KG1 (cell line): ENCODE measurements at regions not wholly inside any gene's neighbourhood (a gene's known extent, or its start where the extent isn't known, plus 50 kb on each side); places are given as distances from the start of the nearest gene placed in this dataset.

Experiments
- DNase-seq: peaks from one replicate; lab custom pipeline; 2025; lab: John Stamatoyannopoulos, UW

- DNase-seq, result no peak
These were observed 139.5 kb downstream of the KIF18A start for GRCh38 chr11:27968461-27968860.

GRCh38 chr11:27965559-27965958, 142.4 kb downstream of the KIF18A start:
- DNase-seq, result no peak

- DNase-seq, result no peak
These were observed 144.6 kb downstream of the KIF18A start for GRCh38 chr11:27963370-27963769.

DNA sequence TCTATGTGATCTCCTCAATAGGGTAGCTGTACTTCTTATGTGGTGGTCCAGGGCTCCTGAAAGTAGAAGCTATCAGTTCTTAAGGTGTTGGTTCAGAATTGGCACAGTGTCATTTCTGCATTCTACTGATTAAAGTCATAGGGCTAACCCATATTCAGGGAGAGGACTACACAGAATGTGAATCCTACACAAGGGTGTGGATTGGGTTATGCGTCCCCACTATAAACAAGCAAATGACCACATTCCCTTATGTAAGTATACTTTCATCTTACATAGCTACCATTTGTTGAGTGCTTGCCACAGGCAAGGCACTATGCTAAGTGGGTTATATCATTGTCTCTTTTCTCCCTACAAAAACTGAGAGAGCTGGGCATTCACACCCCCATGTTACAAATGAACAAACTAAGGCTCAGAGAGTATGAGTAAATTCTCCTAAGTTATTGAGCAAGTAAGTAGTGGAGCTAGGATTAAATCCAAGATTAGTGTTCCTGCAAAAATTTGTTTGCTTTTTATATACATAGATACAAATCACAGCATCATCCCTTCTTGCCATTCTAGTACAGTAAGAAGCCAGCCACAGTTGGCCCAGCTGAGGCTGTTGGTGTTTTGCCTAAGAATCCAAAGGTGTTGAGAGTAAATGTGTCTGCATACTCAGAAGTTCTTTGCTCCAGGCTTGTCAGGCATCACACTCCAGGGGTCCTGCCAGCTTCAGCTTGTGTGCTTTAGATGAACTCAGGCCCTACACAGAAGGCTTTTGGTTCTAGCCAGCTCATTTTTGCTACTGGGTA, 157.8 kb downstream of the KIF18A start:
- no peak for DNase-seq

DNA sequence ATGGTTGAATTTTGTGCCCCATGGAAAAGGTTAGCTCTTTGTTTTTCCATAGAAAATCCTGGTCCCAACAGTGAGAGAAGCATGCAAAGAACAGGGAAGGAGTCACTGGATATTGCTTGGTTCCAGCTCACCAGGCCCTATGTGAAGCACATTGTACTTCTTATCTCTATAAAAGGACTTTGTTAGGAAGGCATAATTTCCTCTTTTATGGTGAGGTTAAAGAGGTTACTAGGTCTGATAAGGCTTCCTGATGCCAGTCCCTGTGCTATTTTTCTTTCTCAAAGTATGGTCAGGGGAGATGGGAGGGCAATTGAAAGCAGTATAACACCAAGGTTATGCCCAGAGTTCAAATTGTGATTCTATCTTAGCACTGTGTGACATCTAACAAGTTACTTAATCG, 162.6 kb downstream of the KIF18A start:
- DNase-seq, result no peak

- DNase-seq, result no peak
These were observed 169.9 kb downstream of the KIF18A start for GRCh38 chr11:27938011-27938410.

- DNase-seq, result no peak
These were observed 173.2 kb downstream of the KIF18A start for GRCh38 chr11:27934830-27935145.

DNA sequence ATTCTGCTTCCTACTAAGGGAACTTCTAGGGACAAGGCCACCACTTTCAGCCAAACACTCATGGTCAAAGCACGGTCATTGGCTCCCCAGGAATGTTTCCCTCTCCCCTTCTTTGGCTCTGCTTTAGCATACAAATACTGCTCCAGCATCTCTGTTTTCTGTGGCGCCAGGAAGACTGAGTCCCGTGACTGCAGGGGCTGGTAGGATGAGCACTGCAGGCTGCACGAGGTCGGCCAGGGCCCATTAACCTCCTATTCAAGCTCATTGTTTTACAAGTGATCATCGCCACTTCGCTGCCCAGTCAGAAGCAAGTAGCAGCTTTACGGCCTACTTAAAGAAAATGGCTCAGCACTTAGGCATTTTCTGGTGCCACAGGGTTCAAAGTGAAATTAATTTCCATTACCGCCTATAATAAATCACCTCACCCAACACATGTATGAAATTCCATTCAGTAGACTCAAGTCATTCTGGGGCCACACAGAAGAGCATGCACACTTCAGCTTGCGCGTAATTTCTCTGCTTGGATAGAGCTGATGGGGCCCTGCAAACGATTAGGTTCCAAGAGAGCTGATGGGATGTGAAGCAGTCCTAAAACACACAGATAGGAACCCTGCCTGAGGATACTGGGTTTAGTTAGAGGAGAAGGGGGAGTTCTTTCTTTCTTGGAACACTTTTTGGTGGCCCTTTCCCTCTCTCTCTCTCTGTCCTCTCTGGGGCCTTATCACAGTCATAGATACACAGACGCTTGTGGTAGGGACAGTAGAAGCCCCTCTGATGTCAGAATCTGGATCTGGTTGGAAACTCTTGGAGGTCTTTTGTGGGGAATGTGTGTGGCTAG, 173.7 kb downstream of the KIF18A start:
- DNase-seq, result no peak

GRCh38 chr11:27931770-27932169, 176.2 kb downstream of the KIF18A start:
- no peak for DNase-seq

DNA sequence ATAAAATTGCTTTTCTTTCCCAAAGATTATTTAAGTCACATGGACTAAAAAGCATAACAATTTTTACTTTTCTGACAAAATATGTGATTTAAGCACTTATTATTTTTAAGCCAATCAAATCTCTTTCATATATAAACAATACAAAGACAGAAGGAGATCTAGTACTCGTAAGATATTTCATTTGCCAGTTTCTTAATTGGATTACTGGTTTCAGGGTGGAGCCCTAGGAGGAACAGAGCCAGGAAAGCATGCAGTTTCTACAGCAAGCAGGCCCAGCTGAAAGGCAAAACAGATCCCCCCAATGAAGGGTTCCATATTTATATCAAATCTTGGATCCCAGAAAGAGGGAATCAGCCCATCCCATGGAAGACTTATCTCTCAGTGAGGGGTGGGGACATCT, 177.0 kb downstream of the KIF18A start:
- DNase-seq, result no peak

- DNase-seq, result no peak
These were observed 179.1 kb downstream of the KIF18A start for GRCh38 chr11:27928809-27929208.

DNA sequence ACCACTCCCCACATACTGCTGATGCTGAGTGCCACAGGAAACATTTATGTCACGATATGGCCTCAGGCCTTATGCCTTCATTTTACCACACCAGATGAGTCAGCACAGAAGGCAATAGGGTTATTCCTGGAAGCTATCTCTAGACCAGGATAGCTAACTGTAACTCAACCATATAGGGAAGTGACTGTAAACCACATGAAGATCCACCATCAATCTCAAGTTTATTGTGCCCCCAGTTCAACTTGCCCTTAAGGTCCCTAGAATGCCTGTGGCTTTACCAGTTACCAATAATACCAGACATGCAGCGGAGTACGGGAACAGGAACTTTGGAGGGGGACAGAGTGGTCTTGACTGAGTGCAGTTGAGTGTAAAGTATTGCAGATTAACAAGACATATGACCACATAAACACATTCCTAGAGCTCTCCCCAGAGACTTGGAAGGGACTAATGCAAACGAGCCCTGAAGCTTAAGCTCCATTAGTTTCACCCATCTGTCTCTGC, 180.9 kb downstream of the KIF18A start:
- DNase-seq, result peak; percentile 56

DNA sequence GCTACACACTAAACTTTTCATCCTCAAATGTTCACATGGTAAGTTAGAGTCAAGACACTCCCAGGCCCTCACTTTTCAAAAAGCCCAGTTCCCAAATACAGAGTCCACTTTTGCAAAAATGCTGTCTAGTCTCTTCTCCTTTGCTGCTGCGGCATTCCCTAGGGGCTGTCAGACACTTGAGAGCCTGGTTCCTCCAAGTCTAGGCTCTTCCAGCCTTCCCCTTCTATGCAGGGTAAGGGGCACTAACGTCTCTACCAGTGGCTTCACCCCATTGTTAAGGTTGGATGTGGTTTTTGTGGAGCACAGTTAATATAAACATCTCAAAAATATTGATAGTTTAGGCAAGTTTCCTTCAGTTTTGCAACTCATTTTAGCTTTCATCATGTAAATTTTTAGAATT, 181.5 kb downstream of the KIF18A start:
- no peak for DNase-seq

DNA sequence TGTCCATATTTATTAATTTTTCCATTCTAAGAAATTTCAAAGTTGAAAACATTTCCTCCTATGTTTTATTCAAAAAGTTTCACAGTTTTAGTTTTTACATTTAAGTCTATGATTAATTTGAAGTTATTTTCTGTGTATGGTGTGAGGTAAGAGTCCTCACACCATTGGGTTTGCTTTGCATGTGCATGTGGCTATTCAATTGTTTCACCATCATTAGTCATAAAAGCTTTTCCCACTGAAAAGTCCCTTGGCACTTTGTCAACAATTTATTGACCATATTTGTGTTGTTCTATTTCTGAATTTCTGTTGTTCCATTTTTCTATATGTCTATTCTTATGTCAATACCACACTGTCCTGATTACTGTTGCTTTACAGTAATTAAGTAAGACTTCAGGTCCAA, 186.5 kb downstream of the KIF18A start:
- no peak for DNase-seq

GRCh38 chr11:27916541-27917100, 191.3 kb downstream of the KIF18A start:
- no peak for DNase-seq

DNA sequence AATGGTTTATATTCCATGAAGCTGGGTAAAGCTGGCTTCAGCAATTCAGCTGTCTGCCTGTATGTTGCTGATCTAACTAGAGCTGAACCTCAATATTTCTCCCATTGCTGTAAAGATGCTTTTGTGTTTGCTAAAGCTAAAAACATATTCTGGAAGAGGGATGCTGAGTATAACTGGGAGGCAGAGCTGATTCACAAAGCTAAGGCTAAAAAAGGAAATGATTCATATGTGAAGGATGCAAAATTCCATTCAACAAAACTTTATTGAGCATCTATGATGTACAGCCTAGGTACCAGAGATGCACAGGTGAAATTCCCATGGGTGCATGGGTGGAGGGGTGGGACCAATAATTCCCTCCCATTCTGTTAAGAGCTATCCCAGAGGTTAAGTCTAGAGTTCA, 193.9 kb downstream of the KIF18A start:
- no peak for DNase-seq

DNA sequence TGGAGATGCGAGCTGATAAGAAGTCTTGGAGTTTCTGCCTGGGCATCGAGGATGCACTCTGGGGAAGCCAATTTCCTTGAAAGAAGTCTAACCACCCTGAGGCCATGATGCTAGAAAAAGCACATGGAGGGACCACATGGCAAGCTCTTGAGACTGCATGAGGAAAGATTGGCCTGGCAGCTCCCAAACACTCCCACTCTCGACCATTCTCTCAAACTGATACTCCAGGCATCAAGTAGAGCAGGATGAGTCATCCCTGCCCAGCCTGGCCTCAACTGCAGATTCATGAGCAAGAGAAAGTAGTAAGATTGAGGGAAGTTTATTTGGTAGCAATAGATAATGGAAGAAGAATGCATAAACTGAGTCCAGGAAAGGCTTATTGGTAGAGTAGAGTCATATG, 194.3 kb downstream of the KIF18A start:
- DNase-seq, result no peak

- no peak for DNase-seq
These were observed 195.0 kb downstream of the KIF18A start for GRCh38 chr11:27912916-27913315.

DNA sequence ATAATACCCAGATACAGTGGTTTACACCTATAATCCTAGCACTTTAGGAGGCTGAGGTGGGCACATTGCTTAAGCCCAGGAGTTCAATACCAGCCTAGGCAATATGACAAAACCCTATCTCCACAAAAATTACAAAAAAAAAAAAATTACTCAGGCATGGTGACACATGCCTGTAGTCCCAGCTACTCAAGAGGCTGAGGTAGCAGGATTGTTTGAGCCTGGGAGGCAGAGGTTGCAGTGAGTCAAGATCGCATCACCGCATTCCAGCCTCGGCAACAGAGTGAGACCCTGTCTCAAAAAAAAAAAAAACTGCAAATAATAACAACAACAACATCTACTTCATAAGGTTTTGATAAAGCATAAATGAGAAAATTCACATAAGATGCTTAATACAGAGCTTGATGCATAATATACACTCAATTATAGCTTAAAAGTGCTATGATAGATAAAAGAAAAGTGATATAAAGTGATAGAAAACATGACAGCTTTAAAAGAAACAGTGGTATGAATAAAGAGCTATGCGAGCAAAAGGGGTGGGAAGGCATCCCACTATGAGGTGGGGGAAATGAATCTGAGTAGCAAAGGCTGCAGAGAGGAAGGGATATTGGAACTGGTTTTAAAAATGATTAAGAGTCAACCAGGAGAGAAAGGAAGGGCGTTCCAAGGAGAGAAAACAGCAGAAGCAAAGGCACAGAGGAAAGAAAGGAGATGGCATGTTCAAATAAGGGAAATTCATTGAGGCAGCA, 197.6 kb downstream of the KIF18A start:
- DNase-seq, result no peak

GRCh38 chr11:27909386-27909785, 198.6 kb downstream of the KIF18A start:
- no peak for DNase-seq

- DNase-seq, result no peak
These were observed 199.3 kb downstream of the KIF18A start for GRCh38 chr11:27908621-27909020.

DNA sequence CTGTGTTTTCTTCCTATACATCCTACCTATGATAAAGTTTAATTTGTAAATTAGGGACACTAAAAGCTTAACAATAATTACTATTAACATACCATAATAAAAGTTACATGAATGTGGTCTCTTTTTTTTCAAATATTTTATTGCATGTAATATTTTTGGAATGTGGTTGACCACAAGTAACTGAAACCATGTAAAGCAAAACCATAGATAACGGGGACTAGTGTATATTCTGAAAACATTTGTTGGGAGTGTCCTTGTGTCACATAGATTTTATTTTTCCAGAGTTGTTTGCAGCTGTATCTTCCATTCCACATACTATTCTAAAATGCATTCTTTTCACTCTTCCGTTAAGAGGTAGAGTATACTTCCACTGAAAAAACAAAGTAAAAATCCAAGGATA, 200.4 kb downstream of the KIF18A start:
- no peak for DNase-seq
